HepG2 (cell line): ENCODE measurements at regions not wholly inside any gene's neighbourhood (a gene's known extent, or its start where the extent isn't known, plus 50 kb on each side); places are given as distances from the start of the nearest gene placed in this dataset.

Experiments used
- ATAC-seq: fragments of 200-7000 bp; cut with Tn5 transposase; 3 replicates; pipeline ENCODE4 v1.9.1; 2020; ENCODE audit warnings: mild to moderate bottlenecking, moderate library complexity
- BruUV-seq: library from RNA; stranded (reverse); fragments of 400-500 nt; replicated peaks from 2 replicates; lab custom pipeline; 2021; lab: Mats Ljungman, UMichigan
- CTCF ChIA-PET: fragments of 300-600 bp; formaldehyde crosslinking; extraction: SDS; loops from one replicate; lab custom pipeline; 2021; ENCODE audit warnings: low total read pairs, inconsistent platforms, low intra/inter-chr PET ratio; lab: Yijun Ruan, JAX
- POLR2A ChIA-PET: fragments of 350-600 bp; sonication (Branson Sonifier 250); formaldehyde crosslinking; loops from one replicate; lab custom pipeline; 2020; ENCODE audit warnings: antibody characterized with exemption, inconsistent platforms; lab: Yijun Ruan, JAX
- DNase-seq: peaks from one replicate; pipeline ENCODE4 v3.0.0-alpha.2; 2015; ENCODE audit warnings: low spot score
- FAIRE-seq: peaks from 3 replicates; lab custom pipeline; 2011; peaks lifted over from hg19 to GRCh38; lab: Jason Lieb, UNC
- H2AFZ ChIP-seq: one replicate; pipeline ENCODE4 v1.6.1; 2011; ENCODE audit warnings: low read length, inconsistent platforms
- H3K27ac ChIP-seq: fragments of 300-600 bp; 3 replicates; pipeline ENCODE4 v1.8.0; 2011; ENCODE audit warnings: mixed run types, mild to moderate bottlenecking, mixed read lengths, low read length, inconsistent platforms; ENCODE audit not compliant: insufficient read depth; ENCODE audit errors: extremely low read length
- H3K27me3 ChIP-seq, 2 experiments: fragments of 200-600 bp in 1 of 2; 2 replicates in 1 of 2; 3 replicates in 1 of 2; pipeline versions ENCODE4 v1.6.0 to v1.8.0; 2011; ENCODE audit warnings: low read length in 2 of 2, mild to moderate bottlenecking in 2 of 2, moderate library complexity in 2 of 2, inconsistent platforms in 1 of 2; ENCODE audit not compliant: insufficient read depth in 2 of 2, control insufficient read depth in 1 of 2
- H3K36me3 ChIP-seq, 2 experiments: fragments of 200-600 bp in 1 of 2; replicated peaks in 1 of 2; 2 replicates in 1 of 2; 3 replicates in 1 of 2; pipeline versions ENCODE4 v1.5.1 to v1.8.0; 2011; ENCODE audit warnings: low read length in 2 of 2, inconsistent platforms in 1 of 2; ENCODE audit not compliant: insufficient read depth in 2 of 2, control insufficient read depth in 1 of 2
- H3K4me1 ChIP-seq: 2 replicates; pipeline ENCODE4 v1.5.1; 2012; ENCODE audit warnings: low read length, inconsistent platforms; ENCODE audit not compliant: insufficient read depth
- H3K4me2 ChIP-seq: 2 replicates; pipeline ENCODE4 v1.6.0; 2011; ENCODE audit warnings: low read depth, low read length, inconsistent platforms
- H3K4me3 ChIP-seq, 3 experiments: fragments of 200-600 bp in 1 of 3; sonication (generic), shearing (Covaris generic) in 1 of 3; replicated peaks in 1 of 3; 2 replicates each; pipeline ENCODE4 v1.5.1; 2011 to 2016; ENCODE audit warnings: low read length in 3 of 3, inconsistent platforms in 2 of 3, low read depth in 2 of 3, mild to moderate bottlenecking in 2 of 3, control low read depth in 1 of 3, mixed read lengths in 1 of 3; ENCODE audit not compliant: insufficient read depth in 1 of 3
- H3K79me2 ChIP-seq: one replicate; pipeline ENCODE4 v1.6.1; 2011; ENCODE audit warnings: low read length, inconsistent platforms; ENCODE audit not compliant: insufficient read depth
- H3K9ac ChIP-seq: 2 replicates; pipeline ENCODE4 v1.6.0; 2011; ENCODE audit warnings: mild to moderate bottlenecking, low read depth, low read length, inconsistent platforms; ENCODE audit not compliant: insufficient read depth
- H3K9me3 ChIP-seq: 2 replicates; pipeline ENCODE4 v1.5.1; 2012; ENCODE audit warnings: mild to moderate bottlenecking, low read length
- H4K20me1 ChIP-seq: 2 replicates; pipeline ENCODE4 v1.6.0; 2011; ENCODE audit warnings: inconsistent platforms, mild to moderate bottlenecking, low read length, moderate library complexity; ENCODE audit not compliant: insufficient read depth
- ARNT ChIP-seq: fragments of 450-650 bp; IDR thresholded peaks from 2 replicates; pipeline ENCODE4 v1.6.1; 2017
- CREB3 ChIP-seq: sonication (generic); formaldehyde crosslinking; IDR thresholded peaks from 2 replicates; pipeline ENCODE4 v1.5.0; 2020; ENCODE audit warnings: missing genetic modification reagents
- EHMT2 ChIP-seq: fragments of 200-600 bp; sonication (generic); IDR thresholded peaks from 2 replicates; pipeline ENCODE4 v1.7.0; 2017; ENCODE audit warnings: antibody characterized with exemption, low read depth, low read length, borderline replicate concordance
- KLF11 ChIP-seq: IDR thresholded peaks from 2 replicates; pipeline ENCODE4 v1.6.1; 2016; ENCODE audit warnings: missing compliant biosample characterization
- KLF16 ChIP-seq, 2 experiments: sonication (generic) in 1 of 2; formaldehyde crosslinking in 1 of 2; IDR thresholded peaks; 2 replicates each; pipeline versions ENCODE4 v1.6.1 to v1.8.0; 2016 to 2023; ENCODE audit warnings: missing genetic modification reagents in 2 of 2, missing compliant biosample characterization in 1 of 2
- MEF2D ChIP-seq: sonication (generic); formaldehyde crosslinking; IDR thresholded peaks from 2 replicates; pipeline ENCODE4 v1.5.1; 2020; ENCODE audit warnings: mild to moderate bottlenecking, missing genetic modification reagents
- POLR2A ChIP-seq, 2 experiments: IDR thresholded peaks; 2 replicates each; pipeline ENCODE4 v1.6.1; 2011; ENCODE audit warnings: low read depth in 2 of 2, low read length in 2 of 2, mild to moderate bottlenecking in 1 of 2, moderate library complexity in 1 of 2; ENCODE audit not compliant: insufficient read depth in 1 of 2
- POLR2G ChIP-seq: fragments of 200-400 bp; formaldehyde crosslinking; IDR thresholded peaks from 2 replicates; pipeline ENCODE4 v1.6.1; 2018; ENCODE audit warnings: mild to moderate bottlenecking, low read depth, low read length, moderate library complexity
- SMARCC2 ChIP-seq: fragments of 450-650 bp; IDR thresholded peaks from 2 replicates; pipeline ENCODE4 v1.6.1; 2017; ENCODE audit warnings: antibody characterized with exemption, mild to moderate bottlenecking
- SRSF4 ChIP-seq: fragments of 200-400 bp; formaldehyde crosslinking; IDR thresholded peaks from one replicate; pipeline ENCODE4 v1.6.1; 2018; ENCODE audit warnings: mild to moderate bottlenecking, low read depth, low read length, moderate library complexity; ENCODE audit not compliant: poor library complexity, severe bottlenecking
- SYNCRIP ChIP-seq: fragments of 200-400 bp; formaldehyde crosslinking; IDR thresholded peaks from 2 replicates; pipeline ENCODE4 v1.6.1; 2018; ENCODE audit warnings: mild to moderate bottlenecking, low read depth, low read length; ENCODE audit not compliant: insufficient read depth
- ZBTB14 ChIP-seq: sonication (generic); formaldehyde crosslinking; IDR thresholded peaks from 2 replicates; pipeline ENCODE4 v1.4.0; 2020; ENCODE audit warnings: missing genetic modification reagents
- ZNF44 ChIP-seq: sonication (generic); formaldehyde crosslinking; IDR thresholded peaks from 2 replicates; pipeline ENCODE4 v1.5.1; 2020; ENCODE audit warnings: mild to moderate bottlenecking, missing genetic modification reagents
- ZNF546 ChIP-seq: sonication (generic); formaldehyde crosslinking; conservative IDR thresholded peaks from 2 replicates; pipeline ENCODE4 v1.8.1; 2023; ENCODE audit warnings: mild to moderate bottlenecking, missing genetic modification reagents
- ZNF549 ChIP-seq: sonication (generic); formaldehyde crosslinking; IDR thresholded peaks from 2 replicates; pipeline ENCODE4 v1.5.0; 2020; ENCODE audit warnings: missing genetic modification reagents
- ZNF567 ChIP-seq: sonication (generic); formaldehyde crosslinking; IDR thresholded peaks from 2 replicates; pipeline ENCODE4 v1.8.1; 2023; ENCODE audit warnings: mild to moderate bottlenecking, missing genetic modification reagents, borderline replicate concordance
- ZNF792 ChIP-seq: IDR thresholded peaks from 2 replicates; pipeline ENCODE4 v1.6.1; 2016
- WGBS: methylation state at CpG from one replicate; pipeline ENCODE4 v1.1.6; 2017; ENCODE audit warnings: low lambda C conversion rate; 5-methylcytosine and 5-hydroxymethylcytosine counted together
- in situ Hi-C: cut with HindIII; loops from 2 replicates; pipeline ENCODE4 v1.10.0; 2017; ENCODE audit warnings: low pct_unique_long_range_greater_than_20kb; ENCODE audit not compliant: extremely low pct_ligation_motif_present
- intact Hi-C: fragments of 100-400 bp; cut with micrococcal nuclease; formaldehyde crosslinking; loops from one replicate; pipeline ENCODE4 v1.10.0; 2022; ENCODE audit not compliant: unreplicated experiment

GRCh38 chr22:27385261-27385998, 416.1 kb downstream of the MN1 start (continued):
- no peak for TF ChIP-seq EHMT2

GRCh38 chr22:27386186-27386585, 415.4 kb downstream of the MN1 start:
- no peak for TF ChIP-seq KLF11 (CRISPR knock-in tag)
- TF ChIP-seq, all 625 proteins: peak for 0
- Histone ChIP-seq H2AFZ (no peak overlapping the region), H3K4me3 (no peak overlapping the region), H3K9me3 (no peaks in the 10 kb centered on the region), H3K4me2 (no peak overlapping the region), H3K36me3 (no peaks in the 10 kb centered on the region), H4K20me1 (no peaks in the 10 kb centered on the region), H3K27ac (no peak overlapping the region), H3K4me1 (no peaks in the 10 kb centered on the region), H3K27me3 (peaks cover 0 to 33% of the 10 kb centered on the region in 2 experiments; a peak in 4 of 5 replicates), H3K79me2 (no peaks in the 10 kb centered on the region), H3K9ac (no peak overlapping the region)
- FAIRE-seq, result no peak
- POLR2A ChIA-PET, result no interaction called here
- WGBS, result 20% methylated on average over 2 of the region's 7 CpGs
- in situ Hi-C loops (no loop called here), intact Hi-C loops (no loop called here)
- no peak for ATAC-seq
- no TSS peak for BruUV-seq
- CTCF ChIA-PET, result no interaction called here
- no peak for DNase-seq

GRCh38 chr22:27387561-27387960, 414.0 kb downstream of the MN1 start:
- Histone ChIP-seq H3K79me2 (no peaks in the 10 kb centered on the region), H3K27me3 (peaks cover 0 to 29% of the 10 kb centered on the region in 2 experiments; a peak in 4 of 5 replicates), H3K9me3 (no peaks in the 10 kb centered on the region), H4K20me1 (no peaks in the 10 kb centered on the region), H3K9ac (no peak overlapping the region), H3K27ac (no peak overlapping the region), H3K4me1 (no peaks in the 10 kb centered on the region), H3K4me3 (no peak overlapping the region), H3K4me2 (no peak overlapping the region), H3K36me3 (no peaks in the 10 kb centered on the region), H2AFZ (no peak overlapping the region)
- in situ Hi-C loops, result no loop called here
- FAIRE-seq, result no peak
- CTCF ChIA-PET, result no interaction called here
- POLR2A ChIA-PET, result no interaction called here
- no TSS peak for BruUV-seq
- 2% methylated on average over 6 of the region's 6 CpGs for WGBS
- intact Hi-C loops, result no loop called here
- ATAC-seq, result no peak
- no peak for DNase-seq
- TF ChIP-seq POLR2A (IDR thresholded peaks at IDR 0.05; ENCODE audit: insufficient read depth in 1 of 2, low read depth in 2 of 2, low read length in 2 of 2) (no peak), KLF16 (CRISPR knock-in tag; IDR thresholded peaks at IDR 0.05) (no peak), MEF2D (CRISPR knock-in tag) (no peak), POLR2G (no peak), ZNF44 (no peak), CREB3 (no peak), ZNF546 (no peak), SYNCRIP (no peak), ARNT (no peak), SRSF4 (no peak), ZBTB14 (CRISPR knock-in tag) (no peak), ZNF792 (CRISPR knock-in tag) (no peak), SMARCC2 (no peak), ZNF567 (CRISPR knock-in tag) (no peak), ZNF549 (CRISPR knock-in tag) (no peak)
